Heart right ventricle (tissue), 16 donors: ENCODE measurements at regions not wholly inside any gene's neighbourhood (a gene's known extent, or its start where the extent isn't known, plus 50 kb on each side); places are given as distances from the start of the nearest gene placed in this dataset.

Experiments used
- ATAC-seq, 8 donors: fragments of 200-7000 bp; cut with Tn5 transposase; one replicate each; pipeline ENCODE4 v1.9.1; 2020; ENCODE audit warnings: mild to moderate bottlenecking in 8 of 8, moderate library complexity in 8 of 8, moderate number of reproducible peaks in 1 of 8
- DNase-seq, 2 donors: peaks; one replicate each; pipeline ENCODE4 v3.0.0-alpha.2; 2020
- H3K27ac ChIP-seq, 10 donors: fragments of 200-600 bp; sonication (generic) in 2 of 10; one replicate each; pipeline versions ENCODE4 v1.5.0 to v1.8.0; 2020 to 2022; ENCODE audit warnings: mild to moderate bottlenecking in 3 of 10
- H3K27me3 ChIP-seq, 7 donors: fragments of 200-600 bp; one replicate each; pipeline ENCODE4 v1.8.0; 2021 to 2022; ENCODE audit warnings: mild to moderate bottlenecking in 2 of 7
- H3K36me3 ChIP-seq, 9 donors: fragments of 200-600 bp; sonication (generic) in 1 of 9; one replicate each; pipeline versions ENCODE4 v1.5.0 to v1.8.0; 2020 to 2022; ENCODE audit warnings: mild to moderate bottlenecking in 2 of 9
- H3K4me1 ChIP-seq, 9 donors: fragments of 200-600 bp; sonication (generic) in 1 of 9; one replicate each; pipeline versions ENCODE4 v1.5.0 to v1.8.0; 2020 to 2022; ENCODE audit warnings: mild to moderate bottlenecking in 4 of 9
- H3K4me3 ChIP-seq, 10 donors: fragments of 200-600 bp; sonication (generic) in 2 of 10; one replicate each; pipeline versions ENCODE4 v1.5.0 to v1.8.0; 2020 to 2022; ENCODE audit warnings: mild to moderate bottlenecking in 7 of 10, moderate library complexity in 2 of 10
- H3K9me3 ChIP-seq, 11 donors: fragments of 200-600 bp in 10 of 11; sonication (generic) in 2 of 11; one replicate each; pipeline versions ENCODE4 v1.5.0 to v1.8.0; 2013 to 2022; ENCODE audit warnings: mild to moderate bottlenecking in 2 of 11, control low read depth in 1 of 11, moderate library complexity in 1 of 11
- WGBS, 2 donors: extraction: QIAGEN DNeasy Blood & Tissue Kit; methylation state at CpG; one replicate each; pipeline ENCODE4 v1.1.7; 2013; ENCODE audit warnings: inconsistent platforms in 1 of 2; 5-methylcytosine and 5-hydroxymethylcytosine counted together
- intact Hi-C, 10 donors: fragments of 100-400 bp; cut with DNase I; formaldehyde crosslinking; loops; one replicate each; pipeline versions ENCODE4 v1.11.1 to v1.14.2; 2022
- TF ChIP-seq, protein P1 (sequence below), 9 donors: fragments of 200-600 bp; sonication (generic) in 2 of 9; IDR thresholded peaks; one replicate each; pipeline versions ENCODE4 v1.5.0 to v1.8.0; 2021 to 2022; ENCODE audit warnings: antibody characterized with exemption in 9 of 9, mild to moderate bottlenecking in 5 of 9, moderate library complexity in 1 of 9
- donor health status: Arrhythmogenic right ventricular cardiomyopathy.
- donor health status: ischemic (EF 13 %, LVEDD 7.1; RV severe dilation, severe dysfunction).
- donor health status: healthy with polysubstance abuse.
- donor health status: DM: no; HTN: yes; CAD: no.
- donor health status: DM: no; HTN: no; CAD: no.
- donor health status: ischemic (EF 25% LVEDD 6.9; RV normal size, moderate dysfunction).
- donor health status: ischemic (EF 25% LVEDD 5.7; RV mildly dilated, moderate dysfunction).
- donor health status: healthy.
- donor health status: DM: yes; HTN: yes; CAD: no.
- donor health status: Ischemic cardiomyopathy.
- donor health status: ischemic (EF 35%, LVEDD 5.7; RV mildly dilated, moderate dysfunction).
- donor health status: nonischemic (EF 11% LVEDD 7.7; RV severe dilation, severe dysfunction).
- donor health status: DM: yes; HTN: yes; CAD: no.
- donor health status: PGD.
- donor health status: ischemic (EF 29% LVEDD 5.4; RV normal size, mild dysfunction).
- donor health status: nonischemic (EF 23%, LVEDD 6.1; RV moderate dilation, normal function).

DNA sequence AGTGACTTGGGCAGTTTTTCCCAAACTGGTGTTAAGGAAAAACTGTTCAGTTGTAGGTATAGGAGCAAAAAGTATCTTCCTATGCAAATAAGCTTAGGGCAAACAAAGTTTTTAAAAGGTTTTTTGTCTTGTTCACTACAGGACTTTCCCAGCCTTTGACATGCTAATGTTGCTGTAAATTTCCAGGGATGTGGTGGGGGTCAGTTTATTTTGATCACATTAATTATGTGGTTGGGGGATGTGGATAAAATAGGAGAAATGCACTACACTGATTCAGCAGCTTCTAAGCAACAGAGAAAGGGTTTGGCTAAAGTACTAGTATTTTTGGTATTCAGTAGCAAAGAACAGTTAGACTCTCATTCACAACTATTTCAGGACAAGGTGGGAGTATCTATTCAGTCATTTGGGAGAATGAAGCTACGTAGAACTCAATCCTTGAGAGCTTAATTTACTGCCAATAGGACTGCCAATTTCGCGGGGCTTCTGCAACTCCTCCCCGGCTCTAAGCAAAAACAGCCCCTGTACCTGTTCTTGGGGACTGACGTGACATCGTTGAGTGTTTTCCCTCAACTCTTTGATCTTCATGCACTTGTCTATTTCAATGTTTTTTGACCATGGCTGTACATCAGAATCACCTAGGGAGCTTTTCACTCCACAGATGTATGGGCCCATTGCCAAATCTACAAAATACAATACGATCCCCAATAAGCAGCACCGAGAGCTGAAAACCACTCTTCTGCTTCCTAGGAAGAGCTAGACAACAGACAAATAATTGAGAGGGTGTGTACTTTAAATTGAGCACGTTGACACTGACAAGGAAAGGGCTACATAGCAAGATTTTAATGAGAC is 94.8 kb upstream of the NHSL1 start:
- no peak for ATAC-seq
- intact Hi-C loops = loop anchor here in 8 of 10 donors (2.0 to 10.0 kb wide), 8 partner anchors 98 to 482 kb away; partner anchors contain the start of gene CCDC28A (in 1 of the 8)

DNA sequence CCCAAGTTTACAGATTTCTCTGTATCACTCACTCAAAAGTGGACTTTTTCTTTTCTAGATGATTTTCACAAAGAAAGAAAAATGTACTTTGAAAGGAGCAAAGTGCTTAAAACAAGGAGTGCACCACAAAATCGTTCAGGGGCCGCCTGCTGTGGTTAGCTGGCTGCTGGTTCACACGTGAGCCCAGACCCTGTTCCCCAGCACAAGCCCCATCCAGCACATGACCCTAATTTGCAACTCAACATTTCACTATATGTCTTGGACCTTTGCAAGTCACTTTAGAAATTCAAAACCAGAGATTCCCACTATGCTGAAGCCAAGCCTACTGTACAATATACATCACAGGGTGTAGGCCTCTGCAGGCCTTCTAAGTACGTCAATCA is 95.5 kb upstream of the NHSL1 start:
- no peaks in the 10 kb centered on the region for H3K36me3 ChIP-seq
- intact Hi-C loops = loop anchor here in 8 of 10 donors (5.0 to 10.0 kb wide), 6 partner anchors 98 to 482 kb away; no protein-coding TSS in a partner anchor

More for the DNA sequence above, 94.8 kb upstream of the NHSL1 start:
- H3K4me1 ChIP-seq = peaks cover 0 to 32% (median 9%) of the 10 kb centered on the region in 9 donors
- H3K9me3 ChIP-seq = no peaks in the 10 kb centered on the region
- TF ChIP-seq, protein P1, sequence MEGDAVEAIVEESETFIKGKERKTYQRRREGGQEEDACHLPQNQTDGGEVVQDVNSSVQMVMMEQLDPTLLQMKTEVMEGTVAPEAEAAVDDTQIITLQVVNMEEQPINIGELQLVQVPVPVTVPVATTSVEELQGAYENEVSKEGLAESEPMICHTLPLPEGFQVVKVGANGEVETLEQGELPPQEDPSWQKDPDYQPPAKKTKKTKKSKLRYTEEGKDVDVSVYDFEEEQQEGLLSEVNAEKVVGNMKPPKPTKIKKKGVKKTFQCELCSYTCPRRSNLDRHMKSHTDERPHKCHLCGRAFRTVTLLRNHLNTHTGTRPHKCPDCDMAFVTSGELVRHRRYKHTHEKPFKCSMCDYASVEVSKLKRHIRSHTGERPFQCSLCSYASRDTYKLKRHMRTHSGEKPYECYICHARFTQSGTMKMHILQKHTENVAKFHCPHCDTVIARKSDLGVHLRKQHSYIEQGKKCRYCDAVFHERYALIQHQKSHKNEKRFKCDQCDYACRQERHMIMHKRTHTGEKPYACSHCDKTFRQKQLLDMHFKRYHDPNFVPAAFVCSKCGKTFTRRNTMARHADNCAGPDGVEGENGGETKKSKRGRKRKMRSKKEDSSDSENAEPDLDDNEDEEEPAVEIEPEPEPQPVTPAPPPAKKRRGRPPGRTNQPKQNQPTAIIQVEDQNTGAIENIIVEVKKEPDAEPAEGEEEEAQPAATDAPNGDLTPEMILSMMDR (IDR thresholded peaks at IDR 0.05) = no peak
- 79% methylated on average over 9 of the region's 9 CpGs for WGBS, 2 donors
- no peaks in the 10 kb centered on the region for H3K36me3 ChIP-seq
- peak overlapping the region in 2 of 10 donors; percentile 3 to 8 for H3K4me3 ChIP-seq
- peak overlapping the region in 8 of 10 donors; percentile 16 to 88 (median 76) for H3K27ac ChIP-seq
- no peaks in the 10 kb centered on the region for H3K27me3 ChIP-seq
- no peak for DNase-seq

DNA sequence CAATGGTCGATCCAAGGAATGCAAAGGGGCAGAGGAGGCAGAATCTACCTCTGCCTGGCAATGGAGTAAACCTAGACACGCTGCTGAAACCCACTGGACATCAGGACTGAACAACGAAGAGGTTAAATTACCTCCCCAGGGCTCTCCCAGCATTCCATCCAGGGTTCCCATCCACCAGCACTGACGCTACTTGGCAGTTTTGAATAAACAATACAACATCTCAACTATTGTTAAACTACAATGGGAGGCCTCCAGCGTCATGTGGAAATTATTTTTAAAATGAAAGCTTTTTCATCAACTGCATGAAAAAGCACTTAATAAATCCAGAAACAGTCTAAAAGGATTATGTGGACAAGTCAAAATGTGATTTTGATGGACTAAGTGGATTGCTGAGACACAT is 96.8 kb upstream of the NHSL1 start:
- H3K36me3 ChIP-seq = no peaks in the 10 kb centered on the region
- WGBS, 2 donors = 51 to 62% methylated on average over 5 of the region's 5 CpGs
- TF ChIP-seq, protein P1 (IDR thresholded peaks at IDR 0.05) = no peak
- peaks cover 0 to 31% (median 9%) of the 10 kb centered on the region in 9 donors for H3K4me1 ChIP-seq
- intact Hi-C loops = loop anchor here in 2 of 10 donors (10.0 kb wide), 1 partner anchor 481 kb away; no protein-coding TSS in a partner anchor
- H3K27ac ChIP-seq = no peak overlapping the region
- no peaks in the 10 kb centered on the region for H3K9me3 ChIP-seq
- peak overlapping the region in 1 of 10 donors; percentile 15 for H3K4me3 ChIP-seq
- no peaks in the 10 kb centered on the region for H3K27me3 ChIP-seq
- DNase-seq (no peak), ATAC-seq (no peak)

More for the DNA sequence above, 95.5 kb upstream of the NHSL1 start:
- no peak for ATAC-seq
- no peaks in the 10 kb centered on the region for H3K9me3 ChIP-seq
- H3K4me3 ChIP-seq = no peak overlapping the region
- TF ChIP-seq, protein P1 (IDR thresholded peaks at IDR 0.05) = no peak
- H3K27me3 ChIP-seq = no peaks in the 10 kb centered on the region
- peaks cover 0 to 31% (median 9%) of the 10 kb centered on the region in 9 donors for H3K4me1 ChIP-seq
- no peak for DNase-seq
- WGBS, 2 donors = 91 to 94% methylated on average over 4 of the region's 4 CpGs
- H3K27ac ChIP-seq = peak overlapping the region in 1 of 10 donors; percentile 83

- TF ChIP-seq, protein P1 (IDR thresholded peaks at IDR 0.05) = no peak
- Histone ChIP-seq H3K4me3 (peak overlapping the region in 1 of 10 donors; percentile 15), H3K4me1 (peaks cover 0 to 31% (median 9%) of the 10 kb centered on the region in 9 donors), H3K36me3 (no peaks in the 10 kb centered on the region), H3K9me3 (no peaks in the 10 kb centered on the region), H3K27me3 (no peaks in the 10 kb centered on the region), H3K27ac (no peak overlapping the region)
- ATAC-seq = no peak
- intact Hi-C loops = loop anchor here in 2 of 10 donors (10.0 kb wide), 1 partner anchor 482 kb away; no protein-coding TSS in a partner anchor
- DNase-seq = no peak
- 45 to 62% methylated on average over 11 of the region's 11 CpGs for WGBS, 2 donors
These were observed 97.3 kb upstream of the NHSL1 start for GRCh38 chr6:138596591-138596990.
